ENCODE measurements at regions not wholly inside any gene's neighbourhood (a gene's known extent, or its start where the extent isn't known, plus 50 kb on each side); places are given as distances from the start of the nearest gene placed in this dataset.
"Not testable (repeated sequence)": the region's sequence is repeated elsewhere in the genome, so short reads cannot be mapped to it uniquely, and the experiment has no call there.

DNA sequence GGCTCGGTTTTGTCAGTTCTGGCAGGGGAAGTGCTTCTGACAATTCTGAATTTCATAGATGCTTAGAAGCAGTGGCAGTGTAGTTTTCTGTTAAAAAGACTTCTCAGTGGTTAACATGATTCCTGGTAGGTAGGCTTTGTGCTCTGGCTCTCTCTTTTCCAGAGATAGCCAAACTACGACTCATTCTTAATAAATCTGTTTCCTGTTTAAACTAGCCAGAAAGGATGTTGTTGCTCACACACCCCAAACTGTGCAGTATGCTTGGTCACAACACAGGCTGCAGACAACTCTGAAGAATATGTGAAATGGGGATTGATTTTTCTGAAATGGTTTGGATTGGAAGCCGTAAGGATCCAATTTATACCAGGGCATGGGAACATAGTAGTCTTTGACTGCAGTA lies 711.5 kb downstream of the PCDH17 start:
- DNase-seq (ENCODE audit: low read depth): no peak

DNA sequence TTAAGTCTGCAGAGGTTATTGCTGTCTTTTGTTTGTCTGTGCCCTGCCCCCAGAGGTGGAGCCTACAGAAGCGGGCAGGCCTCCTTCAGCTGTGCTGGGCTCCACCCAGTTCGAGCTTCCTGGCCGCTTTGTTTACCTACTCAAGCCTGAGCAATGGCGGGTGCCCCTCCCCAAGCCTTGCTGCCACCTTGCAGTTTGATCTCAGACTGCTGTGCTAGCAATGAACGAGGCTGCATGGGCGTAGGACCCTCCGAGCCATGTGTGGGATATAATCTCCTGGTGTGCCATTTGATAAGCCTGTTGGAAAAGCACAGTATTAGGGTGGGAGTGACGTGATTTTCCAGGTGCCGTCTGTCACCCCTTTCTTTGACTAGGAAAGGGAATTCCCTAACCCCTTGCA lies 720.6 kb downstream of the PCDH17 start:
- not testable (repeated sequence) for DNase-seq (ENCODE audit: low read depth)

DNA sequence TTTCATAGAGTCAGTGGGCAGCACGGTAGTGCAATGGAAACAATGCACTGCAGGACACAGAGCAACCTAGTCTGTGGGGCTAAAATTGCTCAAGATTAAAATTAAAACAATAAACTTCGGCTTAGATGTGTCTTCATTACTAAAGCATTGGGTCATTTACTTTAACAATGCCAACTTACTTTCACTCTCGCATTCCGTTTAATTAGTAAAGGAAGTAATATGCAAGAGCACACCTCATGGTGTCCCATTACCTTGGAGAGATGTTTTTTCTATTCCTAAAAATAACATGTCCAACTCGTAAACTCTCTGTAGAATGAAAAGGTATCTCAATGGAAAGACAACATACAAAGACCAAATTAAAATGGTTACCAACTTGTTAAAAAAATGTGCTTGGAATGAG lies 738.4 kb downstream of the PCDH17 start:
- DNase-seq (ENCODE audit: low read depth): no peak

DNA sequence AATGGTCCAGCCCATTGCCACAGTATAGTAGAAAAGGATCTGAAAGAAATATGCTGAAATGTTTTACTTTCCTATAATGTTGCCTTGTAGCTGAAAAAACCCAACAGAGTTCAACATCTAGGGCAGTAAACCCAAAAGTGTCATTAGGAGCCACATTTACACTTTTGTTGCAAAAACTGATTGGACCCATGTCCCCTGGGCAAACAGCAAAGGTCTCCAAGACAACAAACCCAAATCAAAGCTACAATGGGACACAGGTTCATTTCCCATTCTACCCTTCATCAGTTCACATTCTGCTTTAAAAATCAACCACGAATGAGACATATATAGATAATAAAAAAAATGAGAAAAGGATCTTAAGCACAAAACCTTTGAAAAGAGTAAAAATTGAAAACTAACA lies 744.8 kb downstream of the PCDH17 start:
- DNase-seq (ENCODE audit: low read depth): no peak

DNA sequence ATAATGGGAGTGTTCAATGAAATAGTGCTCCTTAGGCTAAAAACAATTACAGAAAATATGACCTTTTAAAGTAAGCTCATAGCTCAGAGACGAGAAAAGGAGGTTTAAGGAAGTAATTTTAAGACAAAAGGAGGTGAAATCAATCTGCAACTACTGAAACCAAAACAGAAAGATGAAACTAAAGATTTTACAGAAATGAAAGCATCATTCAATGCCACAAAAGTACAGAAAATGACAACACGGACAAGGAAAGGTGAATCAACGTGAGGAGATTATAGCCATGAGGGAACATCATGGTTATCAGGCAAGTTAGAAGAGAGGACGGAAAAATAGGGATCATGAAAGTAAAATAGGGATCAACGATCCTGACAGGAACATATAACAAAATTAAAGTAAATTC lies 745.2 kb downstream of the PCDH17 start:
- DNase-seq (ENCODE audit: low read depth): no peak

DNA sequence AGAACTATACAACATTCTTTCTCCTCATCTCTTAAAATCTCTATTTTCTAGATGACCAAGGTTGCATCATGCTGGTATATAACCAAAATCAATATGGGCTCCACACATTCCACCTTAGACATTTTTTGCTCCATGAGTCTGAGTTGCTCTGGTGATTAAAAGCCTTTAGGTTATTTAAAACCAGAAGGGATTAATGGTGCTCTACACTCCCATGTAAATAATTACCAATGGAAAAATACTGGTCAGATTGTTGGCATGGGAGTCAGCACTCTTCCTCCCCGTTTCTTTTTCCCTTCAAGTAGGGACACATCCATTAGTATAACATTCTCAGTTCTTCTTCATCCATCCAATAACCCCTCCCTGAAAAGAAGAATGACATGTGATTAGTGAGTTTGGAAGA lies 747.7 kb downstream of the PCDH17 start:
- no peak for DNase-seq (ENCODE audit: low read depth)

DNA sequence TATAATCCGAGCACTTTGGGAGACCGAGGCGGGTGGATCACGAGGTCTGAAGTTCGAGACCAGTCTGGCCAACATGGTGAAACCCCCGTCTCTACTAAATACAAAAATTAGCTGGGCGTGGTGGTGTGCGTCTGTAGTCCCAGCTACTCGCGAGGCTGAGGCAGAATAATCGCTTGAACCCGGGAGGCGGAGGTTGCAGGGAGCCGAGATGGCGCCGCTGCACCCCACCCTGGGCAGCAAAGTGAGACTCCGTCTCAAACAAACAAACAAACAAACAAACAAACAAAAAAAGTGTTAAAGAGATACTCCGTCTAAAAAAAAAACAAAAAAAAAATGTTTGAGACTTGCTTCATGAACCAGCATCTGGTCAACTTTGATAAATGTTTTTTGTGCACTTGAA lies 753.8 kb downstream of the PCDH17 start:
- DNase-seq (ENCODE audit: low read depth): not testable (repeated sequence)

DNA sequence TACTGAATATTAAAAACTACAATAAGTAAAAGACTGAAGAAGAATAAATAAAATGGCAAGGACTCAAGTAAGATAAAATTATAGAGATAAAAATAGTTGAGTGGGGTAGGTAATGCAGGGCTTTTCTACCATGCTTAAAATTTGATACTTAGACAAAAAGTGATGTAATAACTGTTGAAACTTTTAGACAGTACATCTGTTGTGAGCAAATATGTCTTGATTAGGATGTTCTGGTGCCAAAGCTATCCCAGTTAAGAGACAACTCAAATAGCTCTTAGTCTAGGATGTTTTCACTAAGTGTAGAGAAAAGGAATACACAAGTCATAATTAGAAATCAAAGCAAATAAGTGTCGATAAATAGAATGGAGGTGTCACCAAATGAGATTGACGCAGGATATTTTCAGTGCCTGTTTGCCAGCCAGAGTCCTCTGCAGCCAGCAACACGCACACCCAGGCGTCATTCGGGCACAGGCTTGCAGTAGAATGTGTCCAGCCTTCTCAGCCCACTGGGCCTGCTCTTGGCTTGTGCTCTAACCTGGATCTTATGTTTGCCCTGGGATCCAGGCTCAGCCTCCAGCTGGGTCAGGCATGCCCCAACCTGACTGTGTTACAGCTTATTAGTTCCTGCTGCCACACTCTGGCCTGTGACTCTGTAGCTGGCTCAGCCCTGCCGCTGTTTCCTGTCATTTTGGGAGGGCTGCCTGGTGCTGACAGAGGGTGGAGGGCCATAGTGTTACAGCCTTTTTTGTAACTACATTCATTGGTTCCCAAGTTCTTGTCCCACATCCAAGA lies 766.2 kb downstream of the PCDH17 start:
- DNase-seq (ENCODE audit: low read depth): no peak

DNA sequence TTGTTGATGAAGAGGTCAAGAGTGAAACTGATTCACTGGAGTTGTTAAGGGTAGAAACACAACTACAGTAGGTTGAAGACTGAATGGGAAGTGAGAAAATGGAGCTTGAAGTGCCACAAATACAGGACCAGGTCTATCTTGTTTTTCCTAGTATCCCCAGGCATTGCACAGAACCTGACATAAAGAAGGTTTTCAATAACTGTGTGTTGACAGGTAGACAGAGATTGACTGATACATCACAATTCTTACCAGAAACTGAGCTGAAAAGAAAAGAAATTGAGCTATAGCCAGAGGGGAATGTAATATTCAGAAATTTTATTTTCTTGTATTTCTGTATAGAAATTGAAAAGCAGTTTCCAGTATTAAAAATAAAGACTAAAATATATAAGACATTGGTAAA lies 767.7 kb downstream of the PCDH17 start:
- DNase-seq (ENCODE audit: low read depth): no peak

DNA sequence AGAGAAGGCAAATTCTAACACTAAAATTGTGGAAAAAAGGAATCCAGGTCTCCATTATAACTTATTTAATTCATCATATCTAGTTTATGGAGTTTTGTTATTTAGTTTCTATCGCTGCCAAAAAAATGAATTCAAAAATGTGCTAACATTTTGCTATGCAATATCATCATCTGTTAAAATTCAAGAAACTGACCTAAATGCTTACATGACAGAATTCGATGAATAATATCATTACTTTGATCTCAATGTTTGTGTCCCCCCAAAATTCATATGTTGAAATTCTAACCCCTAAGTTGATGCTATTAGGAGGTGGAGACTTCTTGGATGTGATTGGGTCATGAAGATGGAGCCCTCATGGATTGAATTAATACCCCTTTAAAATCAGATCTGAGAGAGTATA lies 775.0 kb downstream of the PCDH17 start:
- no peak for DNase-seq (ENCODE audit: low read depth)

DNA sequence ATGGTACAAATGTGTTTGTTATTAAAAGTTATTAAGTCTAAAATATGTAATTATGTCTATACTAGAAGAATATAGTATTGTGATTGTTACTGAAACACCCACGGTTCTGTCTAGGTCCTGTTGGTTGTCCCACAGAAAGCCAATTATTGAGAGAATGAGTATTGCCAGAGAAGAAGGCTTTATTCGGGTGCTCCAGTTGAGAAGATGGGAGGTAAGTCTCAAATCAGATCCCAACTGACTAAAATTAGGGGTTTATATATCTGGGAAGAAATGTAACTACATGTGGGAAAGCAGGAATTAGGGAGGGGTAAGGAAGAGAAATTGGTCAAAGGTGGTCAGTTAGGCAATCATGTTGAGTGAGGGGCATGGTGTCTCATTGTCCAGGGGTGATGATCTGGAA lies 798.4 kb downstream of the PCDH17 start:
- DNase-seq (ENCODE audit: low read depth): no peak

DNA sequence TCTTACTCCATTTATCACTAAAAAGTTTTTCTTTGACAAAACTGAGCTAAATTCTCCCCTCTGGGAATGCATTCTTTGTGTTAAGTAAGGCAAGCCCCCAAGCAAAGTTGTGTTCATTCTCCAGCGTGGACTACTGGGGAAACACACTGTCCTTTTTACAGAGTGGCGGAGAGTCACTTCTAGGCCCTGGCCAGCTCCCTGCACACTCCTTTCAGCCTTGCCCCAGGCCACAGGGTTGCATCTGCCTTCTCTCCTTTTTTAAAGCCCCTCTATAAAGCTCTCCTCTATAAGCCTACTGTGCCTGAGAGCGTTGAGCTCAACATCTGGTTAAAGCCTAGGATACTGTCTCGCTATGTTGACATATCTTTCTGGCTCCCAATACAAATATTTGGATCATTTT lies 803.4 kb downstream of the PCDH17 start:
- DNase-seq (ENCODE audit: low read depth): no peak

DNA sequence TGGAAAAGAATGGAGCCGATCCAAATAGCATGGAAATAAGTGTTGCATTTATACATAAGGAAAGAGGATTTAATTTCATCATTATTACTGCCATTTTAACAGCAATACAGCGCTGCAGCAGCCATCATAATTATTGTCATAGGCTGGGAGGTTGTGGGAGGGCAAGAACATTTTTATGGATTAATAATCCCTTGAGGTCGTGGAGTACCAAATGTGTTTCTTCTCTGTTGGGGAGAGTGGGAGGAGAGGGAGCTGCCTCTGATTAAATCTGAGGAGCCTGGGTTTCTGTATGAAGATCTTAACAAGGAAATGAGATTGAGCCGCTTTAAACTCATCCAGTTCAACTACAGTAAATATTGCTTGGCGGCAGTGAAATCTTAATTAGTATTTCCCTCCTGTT lies 805.9 kb downstream of the PCDH17 start:
- DNase-seq (ENCODE audit: low read depth): no peak

DNA sequence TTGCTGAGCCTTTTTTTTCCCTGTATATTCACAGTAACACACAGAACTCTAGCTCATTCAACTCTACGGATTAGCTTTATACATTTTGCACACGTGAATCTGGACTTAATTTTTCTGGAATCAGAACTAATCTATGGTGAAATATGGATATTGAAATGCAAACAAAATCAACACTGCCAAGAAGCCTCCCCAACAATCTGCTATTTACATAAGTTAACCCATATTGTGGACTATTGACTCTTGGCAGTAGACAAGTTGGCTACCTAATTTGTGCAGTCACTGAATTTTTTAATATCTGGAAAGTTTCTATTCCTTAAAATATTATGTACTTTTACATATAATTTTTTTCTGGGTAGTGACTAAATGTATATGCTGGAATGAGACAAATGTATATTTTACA lies 815.4 kb downstream of the PCDH17 start:
- no peak for DNase-seq (ENCODE audit: low read depth)

DNA sequence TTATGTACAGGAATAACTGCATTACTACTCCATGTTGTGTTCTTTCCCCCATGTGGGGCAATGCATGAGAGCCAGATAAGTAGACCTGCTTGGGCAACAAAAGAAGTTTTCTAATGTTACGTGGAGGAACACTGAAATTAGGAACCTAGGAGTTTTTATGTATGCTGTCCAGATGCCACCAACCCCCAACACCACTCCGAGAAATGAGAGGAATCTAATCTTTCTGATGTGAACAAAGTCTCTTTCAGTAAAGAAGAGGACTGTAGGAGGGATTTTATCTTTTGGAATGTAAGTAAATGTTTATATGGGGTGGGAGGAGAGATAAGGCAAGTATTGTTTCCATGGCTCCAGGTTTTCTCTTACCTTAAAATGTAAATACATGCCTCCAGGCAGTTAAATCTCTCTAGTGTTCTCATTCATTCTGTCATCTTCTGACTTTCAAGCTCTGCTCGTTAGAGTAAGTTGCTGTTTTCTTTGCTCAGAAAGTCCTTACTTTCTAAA lies 820.6 kb downstream of the PCDH17 start:
- no peak for DNase-seq (ENCODE audit: low read depth)

DNA sequence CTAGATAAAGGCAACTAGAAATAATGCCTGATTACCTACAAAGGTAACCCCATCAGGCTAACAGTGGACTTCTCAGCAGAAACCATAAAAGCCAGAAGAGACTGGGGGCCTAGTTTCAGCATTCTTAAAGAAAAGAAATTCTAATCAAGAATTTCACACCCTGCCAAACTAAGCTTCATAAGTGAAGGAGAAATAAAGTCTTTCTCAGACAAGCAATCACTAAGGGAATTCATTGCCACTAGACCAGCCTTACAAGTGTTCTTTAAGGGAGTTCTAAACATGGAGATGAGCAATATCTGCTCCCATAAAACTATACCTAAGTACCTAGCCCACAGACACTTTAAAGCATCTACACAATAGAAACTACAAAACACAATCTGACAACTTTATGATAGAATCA lies 823.5 kb downstream of the PCDH17 start:
- no peak for DNase-seq (ENCODE audit: low read depth)

DNA sequence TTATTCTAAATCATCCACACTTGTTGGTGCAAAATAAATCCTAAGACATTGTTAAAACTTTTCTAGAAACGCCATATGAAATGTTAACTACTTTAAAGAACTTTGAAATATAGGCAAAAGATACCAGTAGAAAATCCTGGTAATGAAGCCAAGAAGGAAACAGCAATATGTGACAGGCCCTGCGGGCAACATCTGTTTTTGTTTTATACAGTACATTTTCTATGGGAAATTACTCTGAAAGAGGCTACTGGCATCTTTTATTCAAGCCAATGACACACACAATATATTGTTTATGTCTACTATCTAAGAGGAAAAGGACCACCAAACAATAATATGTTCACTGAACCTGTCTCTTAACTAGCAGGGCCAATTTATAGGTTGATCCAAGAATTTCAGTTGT lies 829.7 kb downstream of the PCDH17 start:
- DNase-seq (ENCODE audit: low read depth): no peak

DNA sequence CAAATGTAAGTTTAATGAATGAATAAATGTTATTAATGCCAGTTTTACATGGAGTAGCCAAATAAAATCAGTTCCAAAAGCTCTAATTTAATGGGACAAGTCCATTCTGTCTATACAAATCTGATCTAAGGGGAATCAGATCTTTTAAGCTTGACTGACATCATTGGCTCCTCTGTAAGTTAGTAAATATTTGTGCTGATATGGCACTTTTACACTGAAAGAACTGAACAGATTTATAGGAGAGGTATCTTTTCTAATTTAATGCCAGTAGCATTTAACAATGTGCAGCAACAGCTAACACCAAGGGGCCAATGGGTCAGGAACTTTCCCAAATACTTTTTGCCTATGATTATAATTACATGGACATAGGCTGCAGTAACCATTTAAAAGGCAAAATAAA lies 832.3 kb downstream of the PCDH17 start:
- no peak for DNase-seq (ENCODE audit: low read depth)

DNA sequence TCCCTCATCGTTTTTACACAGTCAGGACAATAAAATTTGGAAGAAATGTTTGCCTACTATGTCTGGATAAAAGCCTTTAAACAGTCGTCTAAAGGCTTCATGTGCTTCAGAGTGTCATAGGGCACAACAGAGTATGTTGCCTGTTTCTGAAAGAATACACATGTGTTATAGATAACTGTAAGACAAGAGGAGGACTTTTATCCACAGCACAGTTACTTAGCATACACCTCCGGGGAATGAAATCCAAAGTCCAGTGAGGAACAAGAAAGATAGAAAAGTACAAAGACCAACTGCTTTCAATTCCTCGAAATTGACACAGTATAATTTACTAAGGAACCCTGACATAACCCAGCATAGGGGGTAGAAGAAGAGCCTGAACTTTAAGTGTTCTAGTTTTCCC lies 835.6 kb downstream of the PCDH17 start:
- DNase-seq (ENCODE audit: low read depth): no peak

DNA sequence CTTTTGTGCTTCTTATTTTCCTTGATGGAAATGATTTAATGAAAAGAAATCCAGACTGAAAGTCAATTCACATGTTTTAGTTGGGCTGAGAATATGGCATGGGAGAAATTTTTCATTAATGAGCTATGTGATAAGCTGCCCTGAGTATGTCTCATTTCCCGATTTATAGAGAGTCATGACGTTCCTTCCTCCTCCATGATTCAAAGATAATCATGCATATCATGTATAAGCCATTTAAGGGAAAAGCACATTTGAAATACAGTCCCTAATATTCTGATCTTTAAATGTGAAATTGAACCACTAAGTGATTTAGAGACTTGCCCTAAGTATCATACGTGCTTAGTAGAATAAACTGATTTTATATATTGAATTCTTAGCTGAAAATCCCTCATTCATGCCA lies 840.9 kb downstream of the PCDH17 start:
- DNase-seq (ENCODE audit: low read depth): no peak

DNA sequence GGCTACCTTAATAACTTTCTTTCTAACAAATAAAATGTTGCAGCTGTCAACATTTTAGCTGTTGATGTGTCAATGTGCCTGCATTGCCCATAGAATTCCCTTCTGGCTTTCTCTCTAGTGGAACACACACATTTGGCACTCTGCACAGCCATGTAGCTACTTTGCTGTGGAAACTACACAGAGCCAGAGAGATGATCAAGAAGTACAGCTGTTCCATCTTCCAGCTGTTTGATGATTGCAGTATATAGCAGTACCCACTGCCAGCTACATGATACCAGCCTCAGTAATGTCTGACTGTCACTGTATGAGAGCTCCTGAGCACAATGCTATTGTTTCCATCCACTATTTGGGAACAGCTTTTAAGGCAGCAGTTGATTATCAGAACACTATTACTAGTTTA lies 843.0 kb downstream of the PCDH17 start:
- DNase-seq (ENCODE audit: low read depth): no peak

DNA sequence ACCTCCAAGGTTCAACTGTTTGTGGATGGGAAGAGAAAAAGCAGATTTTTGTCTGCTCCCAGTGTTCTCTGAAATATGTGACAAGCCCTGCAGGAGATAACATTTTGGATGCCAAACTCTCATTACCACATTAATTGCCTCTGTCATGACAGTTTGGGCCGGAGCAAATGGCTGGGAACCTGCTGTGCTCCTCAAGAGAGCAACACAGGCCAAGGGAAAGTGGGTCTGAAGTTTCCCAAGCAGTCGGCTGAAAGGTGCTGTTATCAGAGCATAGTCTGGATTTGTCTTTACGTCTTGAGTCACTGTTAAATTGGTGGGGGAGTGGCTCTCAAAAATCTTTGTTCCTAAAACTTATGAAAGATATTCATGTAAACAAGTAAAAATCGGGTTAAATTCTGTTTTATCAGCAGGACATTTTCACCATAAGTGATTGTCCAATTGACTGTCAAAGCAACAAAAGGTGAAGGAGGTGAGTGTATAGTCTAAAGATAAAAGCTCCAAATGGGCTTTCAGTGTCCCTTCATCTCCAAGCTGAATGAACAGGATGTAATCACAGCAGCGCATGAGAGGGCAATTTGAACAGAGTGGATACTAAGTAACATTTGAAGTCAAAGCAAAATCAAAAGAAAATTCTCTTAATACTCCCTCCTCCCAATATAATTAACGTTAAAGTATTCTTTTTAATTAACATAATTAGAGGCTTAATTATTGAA lies 844.8 kb downstream of the PCDH17 start:
- no peak for DNase-seq (ENCODE audit: low read depth)

DNA sequence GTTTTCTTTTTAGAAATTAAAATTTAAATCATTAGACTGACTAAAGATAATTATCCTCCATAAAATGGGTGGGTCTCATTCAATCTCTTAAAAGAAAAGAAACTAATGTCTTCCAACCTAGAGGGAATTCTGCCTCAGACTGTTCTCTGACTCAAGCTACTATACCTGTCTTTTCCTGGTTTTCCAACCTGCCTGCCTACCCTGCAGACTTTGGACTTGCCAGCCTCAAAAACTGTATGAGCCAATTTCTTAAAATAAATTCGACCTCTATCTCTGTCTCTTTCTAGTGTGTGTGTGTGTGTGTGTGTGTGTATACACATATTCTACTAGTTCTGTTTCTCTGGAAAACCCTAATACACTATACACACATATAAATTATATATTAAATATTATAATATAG lies 847.3 kb downstream of the PCDH17 start:
- DNase-seq (ENCODE audit: low read depth): no peak

DNA sequence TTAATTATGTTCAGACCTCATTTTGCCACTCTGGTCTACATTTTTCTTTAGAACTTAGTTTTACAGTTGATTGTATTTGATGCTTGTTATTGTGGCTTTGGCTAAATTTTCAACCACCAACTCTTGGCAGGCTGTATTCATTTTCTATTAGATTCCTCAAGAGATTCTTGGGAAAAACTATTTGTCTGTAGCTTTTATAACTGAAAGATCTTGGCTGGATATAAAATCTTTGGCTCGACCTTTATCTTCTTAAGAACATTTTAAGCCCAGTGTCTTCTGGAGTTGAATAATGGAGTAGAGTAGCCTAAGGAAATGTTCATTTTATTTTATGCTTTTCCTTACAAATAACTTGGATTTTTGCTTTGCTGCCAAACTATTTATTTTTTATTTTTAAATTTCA lies 848.5 kb downstream of the PCDH17 start:
- no peak for DNase-seq (ENCODE audit: low read depth)
